Progenitor cell of endocrine pancreas (in vitro differentiated cells): ENCODE measurements at regions not wholly inside any gene's neighbourhood (a gene's known extent, or its start where the extent isn't known, plus 50 kb on each side); places are given as distances from the start of the nearest gene placed in this dataset.

ENCODE experiments used
- DNase-seq: peaks from one replicate; pipeline ENCODE4 v3.0.0; 2021; ENCODE audit warnings: low spot score; ENCODE audit not compliant: unreplicated experiment
- H3K27ac Mint-ChIP-seq: 2 replicates; pipeline ENCODE4 v1.8.0; 2021; ENCODE audit warnings: mild to moderate bottlenecking, moderate library complexity, mixed read lengths
- H3K27me3 Mint-ChIP-seq: 2 replicates; pipeline ENCODE4 v1.8.0; 2021; ENCODE audit warnings: mixed read lengths
- H3K36me3 Mint-ChIP-seq: 2 replicates; pipeline ENCODE4 v1.8.0; 2022; ENCODE audit warnings: mixed read lengths; ENCODE audit not compliant: insufficient read depth
- H3K4me1 Mint-ChIP-seq: 2 replicates; pipeline ENCODE4 v1.8.0; 2021; ENCODE audit warnings: low read depth, mixed read lengths
- H3K4me3 Mint-ChIP-seq: 2 replicates; pipeline ENCODE4 v1.8.0; 2021; ENCODE audit warnings: low read depth, mild to moderate bottlenecking, moderate library complexity, mixed read lengths
- H3K9me3 Mint-ChIP-seq: 2 replicates; pipeline ENCODE4 v1.8.0; 2021; ENCODE audit warnings: low read depth, mixed read lengths
- TF ChIP-seq, protein P1 (sequence below): fragments of 200-600 bp; sonication (generic); IDR thresholded peaks from one replicate; pipeline ENCODE4 v1.5.0; 2021; ENCODE audit warnings: antibody characterized with exemption, mild to moderate bottlenecking; ENCODE audit not compliant: unreplicated experiment

DNA sequence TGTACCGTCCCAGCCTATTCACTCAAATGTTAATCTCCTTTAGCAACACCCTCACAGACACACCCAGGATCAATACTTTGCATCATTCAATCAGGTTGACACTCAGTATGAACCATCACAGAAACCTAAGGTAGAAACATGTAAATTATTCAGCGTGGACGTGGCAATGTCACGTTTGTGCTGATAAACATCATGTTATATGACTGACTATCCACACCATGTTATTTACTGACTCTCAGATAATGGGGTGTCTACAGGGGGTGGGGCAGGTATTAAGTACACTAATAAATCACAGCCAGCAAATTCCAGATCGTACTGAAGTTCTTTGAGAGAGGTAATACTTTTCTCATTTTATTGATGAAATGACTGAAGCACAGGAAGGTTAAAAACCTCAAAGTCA lies 280.0 kb downstream of the C12orf75 start:
- H3K27ac Mint-ChIP-seq = no peak overlapping the region
- peaks cover 5% of the 10 kb centered on the region for H3K4me1 Mint-ChIP-seq
- TF ChIP-seq, protein P1, sequence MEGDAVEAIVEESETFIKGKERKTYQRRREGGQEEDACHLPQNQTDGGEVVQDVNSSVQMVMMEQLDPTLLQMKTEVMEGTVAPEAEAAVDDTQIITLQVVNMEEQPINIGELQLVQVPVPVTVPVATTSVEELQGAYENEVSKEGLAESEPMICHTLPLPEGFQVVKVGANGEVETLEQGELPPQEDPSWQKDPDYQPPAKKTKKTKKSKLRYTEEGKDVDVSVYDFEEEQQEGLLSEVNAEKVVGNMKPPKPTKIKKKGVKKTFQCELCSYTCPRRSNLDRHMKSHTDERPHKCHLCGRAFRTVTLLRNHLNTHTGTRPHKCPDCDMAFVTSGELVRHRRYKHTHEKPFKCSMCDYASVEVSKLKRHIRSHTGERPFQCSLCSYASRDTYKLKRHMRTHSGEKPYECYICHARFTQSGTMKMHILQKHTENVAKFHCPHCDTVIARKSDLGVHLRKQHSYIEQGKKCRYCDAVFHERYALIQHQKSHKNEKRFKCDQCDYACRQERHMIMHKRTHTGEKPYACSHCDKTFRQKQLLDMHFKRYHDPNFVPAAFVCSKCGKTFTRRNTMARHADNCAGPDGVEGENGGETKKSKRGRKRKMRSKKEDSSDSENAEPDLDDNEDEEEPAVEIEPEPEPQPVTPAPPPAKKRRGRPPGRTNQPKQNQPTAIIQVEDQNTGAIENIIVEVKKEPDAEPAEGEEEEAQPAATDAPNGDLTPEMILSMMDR = no peak
- H3K4me3 Mint-ChIP-seq = no peak overlapping the region
- peaks cover 2% of the 10 kb centered on the region for H3K36me3 Mint-ChIP-seq
- DNase-seq = no peak
- H3K9me3 Mint-ChIP-seq = peaks cover 6% of the 10 kb centered on the region
- H3K27me3 Mint-ChIP-seq = no peaks in the 10 kb centered on the region

DNA sequence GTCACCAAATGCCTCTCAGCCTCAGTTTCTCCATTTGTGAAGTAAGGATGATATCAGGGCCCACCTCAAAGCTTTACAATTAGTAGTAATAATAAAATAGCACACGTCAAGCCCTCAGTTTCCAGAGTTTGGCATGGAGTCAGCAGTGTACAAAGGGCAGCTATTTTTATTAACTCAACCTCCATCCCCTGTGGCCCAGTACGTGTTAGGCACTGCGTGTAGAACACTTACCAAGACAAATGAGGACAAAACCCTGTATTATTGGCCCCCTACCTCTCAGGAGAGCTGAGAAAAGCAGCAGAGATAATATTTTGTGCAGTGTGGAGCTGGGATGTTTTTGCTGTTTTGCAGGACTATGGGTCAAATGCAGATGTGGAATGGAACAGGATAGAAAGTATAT lies 280.8 kb downstream of the C12orf75 start:
- peaks cover 5% of the 10 kb centered on the region for H3K4me1 Mint-ChIP-seq
- no peak overlapping the region for H3K27ac Mint-ChIP-seq
- peaks cover 6% of the 10 kb centered on the region for H3K9me3 Mint-ChIP-seq

DNA sequence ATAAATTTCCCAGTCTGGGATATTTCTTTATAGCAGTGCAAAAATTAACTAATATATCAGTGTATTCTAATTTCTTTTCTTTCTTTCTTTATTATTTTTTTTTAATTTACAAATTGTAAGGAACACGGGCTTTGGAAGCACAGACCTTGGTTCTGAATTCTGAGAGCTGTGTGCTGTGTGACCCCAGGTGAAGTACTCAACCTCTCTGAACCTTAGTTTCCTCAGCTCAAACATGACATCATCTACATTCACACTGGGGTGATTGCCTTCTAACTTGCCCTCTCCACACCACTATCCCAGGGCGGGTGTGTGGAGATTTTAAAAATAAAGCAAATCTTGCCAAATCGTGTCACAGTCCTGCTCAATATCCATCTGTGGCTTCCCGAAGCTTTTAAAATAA lies 282.8 kb downstream of the C12orf75 start:
- peaks cover 6% of the 10 kb centered on the region for H3K9me3 Mint-ChIP-seq
- H3K27ac Mint-ChIP-seq = no peak overlapping the region
- H3K36me3 Mint-ChIP-seq = peaks cover 2% of the 10 kb centered on the region
- TF ChIP-seq, protein P1 = no peak
- peaks cover 5% of the 10 kb centered on the region for H3K4me1 Mint-ChIP-seq
- DNase-seq = no peak
- H3K4me3 Mint-ChIP-seq = no peak overlapping the region
- peaks cover 2% of the 10 kb centered on the region for H3K27me3 Mint-ChIP-seq

More for the DNA sequence above, 280.8 kb downstream of the C12orf75 start:
- DNase-seq = no peak
- TF ChIP-seq, protein P1 = no peak
- H3K36me3 Mint-ChIP-seq = peaks cover 2% of the 10 kb centered on the region
- no peak overlapping the region for H3K4me3 Mint-ChIP-seq
- no peaks in the 10 kb centered on the region for H3K27me3 Mint-ChIP-seq

DNA sequence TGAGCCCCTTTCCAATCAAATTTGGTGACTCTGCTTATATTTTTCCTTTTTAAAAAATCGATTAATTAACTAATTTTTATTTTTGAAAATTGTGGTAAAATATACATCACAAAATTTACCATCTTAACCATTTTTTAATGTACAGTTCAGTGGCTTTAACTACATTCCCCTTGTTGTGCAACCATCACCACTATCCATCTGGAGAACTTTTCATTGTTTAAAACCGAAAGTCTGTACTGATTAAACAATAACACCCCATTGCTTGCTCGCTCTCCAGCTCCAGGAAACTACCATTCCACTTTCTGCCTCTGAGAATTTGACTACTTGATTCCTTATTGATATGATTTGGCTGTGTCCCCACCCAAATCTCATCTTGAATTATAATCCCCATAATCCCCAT lies 283.4 kb downstream of the C12orf75 start:
- DNase-seq = no peak
- peaks cover 5% of the 10 kb centered on the region for H3K4me1 Mint-ChIP-seq

DNA sequence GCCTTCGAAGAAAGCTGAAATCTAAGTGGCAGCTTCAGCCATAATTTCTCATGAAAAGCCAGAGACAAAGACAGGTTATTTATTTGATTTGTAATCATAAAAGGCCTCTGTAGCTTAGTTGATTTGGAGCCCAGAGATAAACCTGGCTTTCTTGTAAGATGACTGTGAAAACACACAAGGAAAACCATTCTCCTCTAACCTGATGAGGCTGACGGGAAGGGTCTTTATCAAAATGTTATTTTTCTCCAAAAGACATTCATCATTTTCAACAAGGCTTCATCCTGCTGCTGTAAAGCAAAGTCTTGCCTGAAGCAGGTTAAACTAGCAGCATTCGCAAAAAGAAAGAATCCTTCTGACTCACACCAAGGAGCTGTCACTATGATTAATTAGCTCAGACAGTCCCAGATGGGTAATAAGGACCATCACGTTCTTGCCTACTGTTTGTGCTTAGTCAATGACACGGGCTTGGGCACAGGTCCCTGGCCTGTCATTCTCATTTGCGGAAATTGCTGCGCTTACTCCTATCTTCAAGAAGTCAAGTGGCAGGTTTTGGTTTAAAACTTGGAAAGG lies 286.6 kb downstream of the C12orf75 start:
- no peak for DNase-seq
- Mint-ChIP-seq H3K9me3 (no peaks in the 10 kb centered on the region), H3K36me3 (no peaks in the 10 kb centered on the region), H3K27ac (no peak overlapping the region), H3K4me3 (no peak overlapping the region), H3K27me3 (peaks cover 2% of the 10 kb centered on the region), H3K4me1 (no peaks in the 10 kb centered on the region)
- TF ChIP-seq, protein P1 = no peak

More for the DNA sequence above, 283.4 kb downstream of the C12orf75 start:
- no peak overlapping the region for H3K4me3 Mint-ChIP-seq
- TF ChIP-seq, protein P1 = no peak
- peaks cover 2% of the 10 kb centered on the region for H3K27me3 Mint-ChIP-seq
- H3K9me3 Mint-ChIP-seq = peaks cover 6% of the 10 kb centered on the region
- H3K27ac Mint-ChIP-seq = no peak overlapping the region
- peaks cover 2% of the 10 kb centered on the region for H3K36me3 Mint-ChIP-seq
